ENCODE measurements at regions not wholly inside any gene's neighbourhood (a gene's known extent, or its start where the extent isn't known, plus 50 kb on each side); places are given as distances from the start of the nearest gene placed in this dataset.

- no peak for TF ChIP-seq EZH2 (IDR thresholded peaks at IDR 0.05)
- no peak for TF ChIP-seq POLR2AphosphoS5 (IDR thresholded peaks at IDR 0.05; ENCODE audit: borderline replicate concordance, low read depth, low read length)
- no peak for TF ChIP-seq FOXP2 (optimal IDR thresholded peaks at IDR 0.05; ENCODE audit: control extremely low read depth, extremely low read length, insufficient read depth)
These were observed 464.9 kb downstream of the TAFA4 start for GRCh38 chr3:68467465-68467864.
